Fibroblast of the aortic adventitia (primary cell): ENCODE measurements at regions not wholly inside any gene's neighbourhood (a gene's known extent, or its start where the extent isn't known, plus 50 kb on each side); places are given as distances from the start of the nearest gene placed in this dataset.

Source experiments
- DNase-seq: peaks from one replicate; pipeline ENCODE4 v3.0.0-alpha.2; 2010; ENCODE audit warnings: low read depth
- H3K4me3 ChIP-seq: 2 replicates; pipeline ENCODE4 v1.5.1; 2011; ENCODE audit warnings: low read depth, mild to moderate bottlenecking, control low read depth, low read length, moderate library complexity
- TF ChIP-seq, protein P1 (sequence below): IDR thresholded peaks from 2 replicates; pipeline ENCODE4 v1.5.1; 2011; ENCODE audit warnings: mild to moderate bottlenecking, low read length, control low read depth, inconsistent platforms; ENCODE audit not compliant: insufficient read depth

- H3K4me3 ChIP-seq = no peak overlapping the region
- peak; percentile 85 for DNase-seq
Observed at GRCh38 chr5:38607396-38607795, 51.0 kb upstream of the LIFR start.

GRCh38 chr5:38607930-38608564, 51.6 kb upstream of the LIFR start:
- no peak overlapping the region for H3K4me3 ChIP-seq
- peak; percentile 53 for DNase-seq
- TF ChIP-seq, protein P1, sequence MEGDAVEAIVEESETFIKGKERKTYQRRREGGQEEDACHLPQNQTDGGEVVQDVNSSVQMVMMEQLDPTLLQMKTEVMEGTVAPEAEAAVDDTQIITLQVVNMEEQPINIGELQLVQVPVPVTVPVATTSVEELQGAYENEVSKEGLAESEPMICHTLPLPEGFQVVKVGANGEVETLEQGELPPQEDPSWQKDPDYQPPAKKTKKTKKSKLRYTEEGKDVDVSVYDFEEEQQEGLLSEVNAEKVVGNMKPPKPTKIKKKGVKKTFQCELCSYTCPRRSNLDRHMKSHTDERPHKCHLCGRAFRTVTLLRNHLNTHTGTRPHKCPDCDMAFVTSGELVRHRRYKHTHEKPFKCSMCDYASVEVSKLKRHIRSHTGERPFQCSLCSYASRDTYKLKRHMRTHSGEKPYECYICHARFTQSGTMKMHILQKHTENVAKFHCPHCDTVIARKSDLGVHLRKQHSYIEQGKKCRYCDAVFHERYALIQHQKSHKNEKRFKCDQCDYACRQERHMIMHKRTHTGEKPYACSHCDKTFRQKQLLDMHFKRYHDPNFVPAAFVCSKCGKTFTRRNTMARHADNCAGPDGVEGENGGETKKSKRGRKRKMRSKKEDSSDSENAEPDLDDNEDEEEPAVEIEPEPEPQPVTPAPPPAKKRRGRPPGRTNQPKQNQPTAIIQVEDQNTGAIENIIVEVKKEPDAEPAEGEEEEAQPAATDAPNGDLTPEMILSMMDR = no peak

More at GRCh38 chr5:38607396-38607795, 51.0 kb upstream of the LIFR start:
- TF ChIP-seq, protein P1 = no peak

DNA sequence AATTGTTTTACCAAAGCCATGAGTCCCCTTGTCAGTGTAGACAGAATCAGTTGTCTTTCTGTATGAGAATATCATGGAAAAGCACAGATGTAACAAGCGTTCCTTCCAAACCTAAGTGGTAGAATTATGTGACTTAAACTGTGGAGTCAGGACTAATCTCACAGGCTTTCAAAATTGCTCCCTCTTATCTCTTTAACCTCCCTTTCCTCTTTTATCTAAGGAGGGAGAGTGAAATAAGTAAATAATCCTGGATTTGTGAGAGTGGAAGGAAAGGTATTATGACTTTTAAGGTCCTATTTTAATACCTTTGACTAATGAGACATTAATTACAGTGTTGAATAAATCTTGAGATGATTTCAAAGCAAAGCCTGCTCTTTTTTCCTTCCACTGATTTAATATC, 52.4 kb upstream of the LIFR start:
- no peak for DNase-seq
- TF ChIP-seq, protein P1 = no peak
- H3K4me3 ChIP-seq = no peak overlapping the region

GRCh38 chr5:38612851-38613250, 56.4 kb upstream of the LIFR start:
- DNase-seq = no peak
- TF ChIP-seq, protein P1 = no peak
- H3K4me3 ChIP-seq = no peak overlapping the region

- TF ChIP-seq, protein P1 = no peak
- no peak overlapping the region for H3K4me3 ChIP-seq
- DNase-seq = no peak
Observed at GRCh38 chr5:38613490-38613889, 57.0 kb upstream of the LIFR start.

GRCh38 chr5:38613992-38614836, 57.8 kb upstream of the LIFR start:
- no peak overlapping the region for H3K4me3 ChIP-seq
- no peak for DNase-seq
- TF ChIP-seq, protein P1 = no peak
